ENCODE measurements at regions not wholly inside any gene's neighbourhood (a gene's known extent, or its start where the extent isn't known, plus 50 kb on each side); places are given as distances from the start of the nearest gene placed in this dataset.
A peak's percentile ranks its signal among the peaks of the same experiment; 100 is the strongest.

- FAIRE-seq (no peak), DNase-seq (ENCODE audit: low spot score) (no peak)
Observed at GRCh38 chr4:14857981-14858380, 144.3 kb upstream of the CPEB2 start.

GRCh38 chr4:14862891-14863290 lies 139.4 kb upstream of the CPEB2 start:
- no peak for FAIRE-seq
- DNase-seq (ENCODE audit: low spot score), result no peak

GRCh38 chr4:14863418-14864364 lies 138.6 kb upstream of the CPEB2 start:
- no peak for FAIRE-seq

GRCh38 chr4:14864365-14865030 lies 137.8 kb upstream of the CPEB2 start:
- FAIRE-seq (no peak), DNase-seq (ENCODE audit: low spot score) (no peak)

More at GRCh38 chr4:14863418-14864364, 138.6 kb upstream of the CPEB2 start:
- no peak for DNase-seq (ENCODE audit: low spot score)

- DNase-seq (ENCODE audit: low spot score) (no peak), FAIRE-seq (no peak)
Observed at GRCh38 chr4:14865031-14865366, 137.3 kb upstream of the CPEB2 start.

- FAIRE-seq, result no peak
Observed at GRCh38 chr4:14865804-14866203, 136.5 kb upstream of the CPEB2 start.

GRCh38 chr4:14867847-14868246 lies 134.4 kb upstream of the CPEB2 start:
- no peak for DNase-seq (ENCODE audit: low spot score)
- FAIRE-seq, result no peak

More at GRCh38 chr4:14865804-14866203, 136.5 kb upstream of the CPEB2 start:
- DNase-seq (ENCODE audit: low spot score), result no peak

- FAIRE-seq, result no peak
- DNase-seq (ENCODE audit: low spot score), result no peak
Observed at GRCh38 chr4:14868426-14869395, 133.6 kb upstream of the CPEB2 start.

GRCh38 chr4:14871676-14872430 lies 130.4 kb upstream of the CPEB2 start:
- no peak for FAIRE-seq
- DNase-seq (ENCODE audit: low spot score), result no peak

- DNase-seq (ENCODE audit: low spot score) (no peak), FAIRE-seq (no peak)
Observed at GRCh38 chr4:14874990-14875389, 127.3 kb upstream of the CPEB2 start.

- FAIRE-seq (no peak), DNase-seq (ENCODE audit: low spot score) (no peak)
Observed at GRCh38 chr4:14877246-14878225, 124.7 kb upstream of the CPEB2 start.

GRCh38 chr4:14878681-14879080 lies 123.6 kb upstream of the CPEB2 start:
- FAIRE-seq (no peak), DNase-seq (ENCODE audit: low spot score) (no peak)

GRCh38 chr4:14879683-14880082 lies 122.6 kb upstream of the CPEB2 start:
- FAIRE-seq, result no peak
- DNase-seq (ENCODE audit: low spot score), result peak; percentile 17

- DNase-seq (ENCODE audit: low spot score), result no peak
- FAIRE-seq, result no peak
Observed at GRCh38 chr4:14880805-14881204, 121.5 kb upstream of the CPEB2 start.

GRCh38 chr4:14883166-14883565 lies 119.1 kb upstream of the CPEB2 start:
- DNase-seq (ENCODE audit: low spot score) (no peak), FAIRE-seq (no peak)

GRCh38 chr4:14883661-14884060 lies 118.6 kb upstream of the CPEB2 start:
- FAIRE-seq (no peak), DNase-seq (ENCODE audit: low spot score) (no peak)

- FAIRE-seq (no peak), DNase-seq (ENCODE audit: low spot score) (no peak)
Observed at GRCh38 chr4:14887842-14888433, 114.3 kb upstream of the CPEB2 start.

GRCh38 chr4:14888790-14889572 lies 113.3 kb upstream of the CPEB2 start:
- no peak for DNase-seq (ENCODE audit: low spot score)
- no peak for FAIRE-seq
